Activated CD4-positive, alpha-beta T cell treated with anti-CD3 and anti-CD28 coated beads, Interleukin-2, amount 10 ng/mL, durations not matched to agents 24 days and 14 days (primary cell): ENCODE measurements at regions not wholly inside any gene's neighbourhood (a gene's known extent, or its start where the extent isn't known, plus 50 kb on each side); places are given as distances from the start of the nearest gene placed in this dataset.
"Not testable (repeated sequence)": the region's sequence is repeated elsewhere in the genome, so short reads cannot be mapped to it uniquely, and the experiment has no call there.

Experiments used
- DNase-seq: peaks from one replicate; pipeline ENCODE4 v3.0.0; 2022
- H3K27ac Mint-ChIP-seq: one replicate; pipeline ENCODE4 v1.8.0; 2022; ENCODE audit warnings: mild to moderate bottlenecking, mixed read lengths
- H3K27me3 Mint-ChIP-seq: one replicate; pipeline ENCODE4 v1.8.0; 2022; ENCODE audit warnings: mixed read lengths
- H3K36me3 Mint-ChIP-seq: one replicate; pipeline ENCODE4 v1.8.0; 2022; ENCODE audit warnings: low read depth, mild to moderate bottlenecking, mixed read lengths
- H3K4me1 Mint-ChIP-seq: one replicate; pipeline ENCODE4 v1.8.0; 2021; ENCODE audit warnings: mixed read lengths
- H3K4me3 Mint-ChIP-seq: one replicate; pipeline ENCODE4 v1.8.0; 2022; ENCODE audit warnings: mild to moderate bottlenecking, moderate library complexity, mixed read lengths
- H3K9me3 Mint-ChIP-seq: one replicate; pipeline ENCODE4 v1.8.0; 2021; ENCODE audit warnings: mixed read lengths
- intact Hi-C: fragments of 100-400 bp; cut with micrococcal nuclease; formaldehyde crosslinking; loops from one replicate; pipeline ENCODE4 v1.15.1; 2023

GRCh38 chr18:41631723-41632285 is 323.2 kb upstream of the PIK3C3 start:
- H3K36me3 Mint-ChIP-seq, H3K27ac Mint-ChIP-seq, DNase-seq, H3K9me3 Mint-ChIP-seq, H3K4me1 Mint-ChIP-seq, H3K27me3 Mint-ChIP-seq, H3K4me3 Mint-ChIP-seq, intact Hi-C loops: not testable (repeated sequence)

DNA sequence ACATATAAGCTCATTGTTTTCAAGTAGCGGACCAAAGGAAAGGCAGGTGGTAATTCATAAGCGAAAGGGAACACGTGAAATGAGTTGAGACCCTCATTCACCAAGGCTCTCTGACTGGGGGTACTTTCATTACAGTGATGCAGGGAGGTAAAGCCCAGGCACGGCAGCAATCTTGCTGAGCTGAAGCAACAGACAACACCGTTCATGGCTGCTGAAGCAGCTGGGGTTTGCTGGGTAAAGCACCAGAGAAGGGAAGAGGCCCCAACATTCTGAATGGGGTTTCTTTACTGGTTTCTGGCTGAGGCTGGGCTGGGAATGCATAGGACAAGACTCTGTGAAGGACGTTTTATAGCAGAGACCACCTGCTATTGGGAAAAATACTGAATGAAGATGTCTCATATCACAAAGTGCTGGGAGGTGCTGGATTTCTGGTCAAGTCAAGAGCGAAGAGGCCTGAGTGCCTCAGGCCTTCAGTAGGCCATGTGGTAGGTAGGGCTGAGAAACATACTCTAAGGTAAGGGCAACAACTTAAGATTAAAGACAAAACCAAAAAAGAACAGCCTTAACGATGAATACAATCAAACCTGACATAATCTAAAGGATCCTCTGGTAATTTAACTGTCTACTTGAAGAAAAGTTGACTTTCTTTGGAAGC is 324.7 kb upstream of the PIK3C3 start:
- no peaks in the 10 kb centered on the region for H3K4me1 Mint-ChIP-seq
- intact Hi-C loops: no loop called here
- H3K36me3 Mint-ChIP-seq: no peaks in the 10 kb centered on the region
- DNase-seq: no peak
- no peak overlapping the region for H3K27ac Mint-ChIP-seq
- H3K4me3 Mint-ChIP-seq: no peak overlapping the region
- H3K9me3 Mint-ChIP-seq: peaks cover 3% of the 10 kb centered on the region
- no peaks in the 10 kb centered on the region for H3K27me3 Mint-ChIP-seq

- Mint-ChIP-seq H3K4me3 (no peak overlapping the region), H3K36me3 (no peaks in the 10 kb centered on the region), H3K4me1 (no peaks in the 10 kb centered on the region), H3K27ac (no peak overlapping the region), H3K9me3 (no peaks in the 10 kb centered on the region), H3K27me3 (no peaks in the 10 kb centered on the region)
- intact Hi-C loops: no loop called here
- no peak for DNase-seq
These were observed 330.6 kb upstream of the PIK3C3 start for GRCh38 chr18:41624460-41624859.

- Mint-ChIP-seq H3K27me3 (no peaks in the 10 kb centered on the region), H3K4me1 (no peaks in the 10 kb centered on the region), H3K27ac (no peak overlapping the region), H3K4me3 (no peak overlapping the region), H3K9me3 (no peaks in the 10 kb centered on the region), H3K36me3 (no peaks in the 10 kb centered on the region)
- intact Hi-C loops: no loop called here
- DNase-seq: no peak
These were observed 333.9 kb upstream of the PIK3C3 start for GRCh38 chr18:41621177-41621576.

GRCh38 chr18:41618147-41618546 is 336.9 kb upstream of the PIK3C3 start:
- H3K4me3 Mint-ChIP-seq: no peak overlapping the region
- intact Hi-C loops: no loop called here
- H3K27me3 Mint-ChIP-seq: no peaks in the 10 kb centered on the region
- DNase-seq: no peak
- H3K4me1 Mint-ChIP-seq: no peaks in the 10 kb centered on the region
- peaks cover 3% of the 10 kb centered on the region for H3K9me3 Mint-ChIP-seq
- H3K27ac Mint-ChIP-seq: no peak overlapping the region
- no peaks in the 10 kb centered on the region for H3K36me3 Mint-ChIP-seq

GRCh38 chr18:41617647-41618046 is 337.4 kb upstream of the PIK3C3 start:
- H3K27ac Mint-ChIP-seq: no peak overlapping the region
- H3K27me3 Mint-ChIP-seq: no peaks in the 10 kb centered on the region
- intact Hi-C loops: no loop called here
- no peaks in the 10 kb centered on the region for H3K36me3 Mint-ChIP-seq
- H3K9me3 Mint-ChIP-seq: peaks cover 3% of the 10 kb centered on the region
- H3K4me1 Mint-ChIP-seq: no peaks in the 10 kb centered on the region
- DNase-seq: no peak
- H3K4me3 Mint-ChIP-seq: no peak overlapping the region

DNA sequence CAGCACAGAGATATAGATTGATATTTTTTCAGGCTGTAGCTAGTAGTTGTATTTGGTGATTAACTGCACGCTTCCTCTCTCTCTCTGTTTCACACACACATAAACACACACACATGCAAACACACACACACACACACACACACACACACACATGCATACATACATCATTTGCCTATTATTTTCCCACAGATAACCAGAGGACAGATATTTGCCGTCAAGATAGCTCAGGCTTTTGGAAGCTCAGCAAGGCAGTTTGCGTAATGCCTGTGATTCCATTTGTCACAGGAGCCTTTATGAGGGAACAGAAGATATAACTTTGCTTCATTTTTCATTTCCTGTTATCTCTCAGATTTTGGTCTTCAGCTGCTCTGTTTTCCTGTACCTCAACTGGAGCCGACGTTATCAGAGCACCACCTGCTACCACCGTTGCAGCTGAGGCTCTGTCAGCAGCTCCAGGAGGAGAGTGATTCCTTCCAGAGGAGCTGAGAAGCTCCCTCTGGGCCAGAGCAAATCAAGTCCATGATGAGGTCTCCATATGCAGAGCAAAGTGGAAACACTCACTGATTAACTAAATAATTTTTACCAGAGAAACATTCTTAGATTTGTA is 341.9 kb upstream of the PIK3C3 start:
- no peak for DNase-seq
- intact Hi-C loops: no loop called here
- no peaks in the 10 kb centered on the region for H3K27me3 Mint-ChIP-seq

DNA sequence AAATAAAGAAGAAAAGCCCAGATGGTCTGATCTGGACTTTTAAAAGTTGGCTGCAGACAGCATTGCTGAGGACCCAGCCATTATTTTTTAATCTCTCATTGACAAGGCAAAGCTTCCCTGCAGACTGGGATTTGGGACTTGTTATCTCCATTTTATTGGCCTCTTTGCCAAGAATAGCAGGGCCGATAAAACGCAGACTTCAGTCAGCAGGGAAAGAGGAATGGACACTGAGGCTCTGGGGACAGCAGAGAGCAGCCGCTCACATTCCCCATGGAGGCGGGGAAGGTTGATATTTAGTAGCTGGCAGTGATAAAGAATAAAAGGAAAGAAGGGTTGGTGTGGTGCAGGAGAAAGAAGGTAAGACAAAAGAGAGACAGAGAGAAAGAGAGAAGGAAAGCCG is 350.1 kb upstream of the PIK3C3 start:
- Mint-ChIP-seq H3K4me1 (no peaks in the 10 kb centered on the region), H3K27ac (no peak overlapping the region), H3K9me3 (peaks cover 9% of the 10 kb centered on the region), H3K36me3 (no peaks in the 10 kb centered on the region), H3K27me3 (no peaks in the 10 kb centered on the region), H3K4me3 (no peak overlapping the region)
- intact Hi-C loops: no loop called here
- DNase-seq: no peak

More for the DNA sequence above, 341.9 kb upstream of the PIK3C3 start:
- Mint-ChIP-seq H3K36me3 (no peaks in the 10 kb centered on the region), H3K4me1 (no peaks in the 10 kb centered on the region), H3K4me3 (no peak overlapping the region), H3K27ac (no peak overlapping the region), H3K9me3 (peaks cover 12% of the 10 kb centered on the region)

DNA sequence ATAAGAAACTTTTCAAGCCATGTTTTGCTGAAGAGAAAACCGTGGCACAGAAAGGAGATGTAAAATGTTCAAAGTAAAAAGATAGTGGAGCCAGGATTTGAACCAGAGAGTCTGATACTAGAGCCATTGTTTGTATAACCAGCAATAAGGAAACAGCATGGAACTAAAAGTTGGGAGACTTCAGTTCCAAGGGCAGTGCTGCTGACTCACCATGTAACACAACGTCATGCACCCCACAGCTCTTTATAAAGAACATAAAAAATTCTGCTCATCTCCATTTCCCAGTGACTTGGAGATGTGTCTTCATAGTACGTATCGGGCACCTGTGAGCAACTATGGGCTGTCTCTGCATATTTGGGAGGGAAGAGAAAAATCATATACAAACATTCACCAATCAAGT is 353.0 kb upstream of the PIK3C3 start:
- H3K27ac Mint-ChIP-seq: no peak overlapping the region
- H3K4me1 Mint-ChIP-seq: no peaks in the 10 kb centered on the region
- no peak overlapping the region for H3K4me3 Mint-ChIP-seq
- DNase-seq: no peak
- H3K36me3 Mint-ChIP-seq: no peaks in the 10 kb centered on the region
- intact Hi-C loops: no loop called here
- H3K27me3 Mint-ChIP-seq: no peaks in the 10 kb centered on the region
- no peaks in the 10 kb centered on the region for H3K9me3 Mint-ChIP-seq

DNA sequence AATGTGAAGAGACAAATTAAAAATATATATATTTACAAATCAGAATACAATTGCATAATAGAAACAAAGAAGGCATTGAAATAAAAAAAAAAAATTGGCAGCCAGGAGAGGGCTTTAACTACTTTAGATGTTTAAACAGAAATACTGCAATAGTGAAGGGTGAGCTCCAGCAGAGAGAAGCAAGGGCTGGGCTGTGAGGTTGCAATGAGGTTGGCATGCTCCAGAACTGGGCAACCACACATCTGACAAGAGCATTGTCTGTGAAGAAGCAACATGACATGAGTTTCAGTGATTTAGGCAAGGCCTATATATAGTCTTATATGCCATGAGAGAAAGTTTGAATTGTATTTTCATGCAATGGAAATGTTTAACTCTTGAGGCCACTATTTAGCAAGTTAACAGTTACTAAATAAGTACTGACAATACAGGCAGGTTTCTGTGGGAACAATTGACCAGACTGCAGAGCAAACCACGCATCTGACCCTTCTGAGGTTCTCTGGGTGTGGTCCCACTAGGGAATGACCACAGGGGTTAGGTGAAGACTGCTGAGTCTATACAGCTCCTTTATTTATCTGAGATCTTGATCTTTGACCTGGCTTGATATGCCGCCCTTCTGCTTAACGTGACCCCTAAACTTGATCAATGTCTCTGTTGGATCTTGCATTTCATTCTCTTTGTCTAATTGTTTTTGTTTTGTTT is 354.2 kb upstream of the PIK3C3 start:
- no peaks in the 10 kb centered on the region for H3K9me3 Mint-ChIP-seq
- H3K4me3 Mint-ChIP-seq: no peak overlapping the region
- intact Hi-C loops: no loop called here
- no peak overlapping the region for H3K27ac Mint-ChIP-seq
- no peaks in the 10 kb centered on the region for H3K36me3 Mint-ChIP-seq
- no peaks in the 10 kb centered on the region for H3K27me3 Mint-ChIP-seq
- no peaks in the 10 kb centered on the region for H3K4me1 Mint-ChIP-seq
- no peak for DNase-seq

GRCh38 chr18:41599466-41599865 is 355.6 kb upstream of the PIK3C3 start:
- H3K4me1 Mint-ChIP-seq: no peaks in the 10 kb centered on the region
- no peak for DNase-seq
- H3K27ac Mint-ChIP-seq: no peak overlapping the region
- no peak overlapping the region for H3K4me3 Mint-ChIP-seq
- H3K36me3 Mint-ChIP-seq: no peaks in the 10 kb centered on the region
- H3K27me3 Mint-ChIP-seq: no peaks in the 10 kb centered on the region
- H3K9me3 Mint-ChIP-seq: no peaks in the 10 kb centered on the region
- intact Hi-C loops: no loop called here

GRCh38 chr18:41594582-41594981 is 360.5 kb upstream of the PIK3C3 start:
- Mint-ChIP-seq H3K27me3 (no peaks in the 10 kb centered on the region), H3K4me3 (no peak overlapping the region), H3K27ac (no peak overlapping the region), H3K9me3 (no peaks in the 10 kb centered on the region), H3K36me3 (no peaks in the 10 kb centered on the region), H3K4me1 (no peaks in the 10 kb centered on the region)
- no peak for DNase-seq
- intact Hi-C loops: no loop called here

DNA sequence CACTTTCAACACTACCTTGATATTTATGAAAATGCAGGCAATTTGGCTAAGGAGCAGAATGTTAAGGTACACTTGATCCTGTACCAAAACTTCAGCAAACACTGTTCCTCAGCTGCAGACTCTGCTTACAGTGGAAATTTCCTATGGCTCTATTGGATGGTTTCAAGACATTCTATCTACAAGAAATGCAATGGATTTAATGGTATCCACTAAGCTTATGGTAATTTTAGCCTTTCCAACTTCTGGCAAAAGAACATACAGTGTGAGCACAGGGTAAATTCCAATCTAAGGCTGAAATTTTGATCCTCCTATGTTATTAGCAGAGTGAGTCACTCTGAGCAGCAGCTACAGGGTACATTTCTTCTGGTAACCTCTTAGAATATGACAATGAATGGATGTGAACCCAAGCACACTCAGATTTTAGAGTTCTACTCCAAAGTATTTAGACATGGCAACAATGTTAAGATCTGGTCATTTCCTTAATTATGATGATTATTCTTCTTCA is 361.8 kb upstream of the PIK3C3 start:
- Mint-ChIP-seq H3K9me3 (no peaks in the 10 kb centered on the region), H3K4me3 (no peak overlapping the region), H3K27ac (no peak overlapping the region), H3K36me3 (no peaks in the 10 kb centered on the region), H3K4me1 (no peaks in the 10 kb centered on the region), H3K27me3 (no peaks in the 10 kb centered on the region)
- no peak for DNase-seq
- intact Hi-C loops: no loop called here

DNA sequence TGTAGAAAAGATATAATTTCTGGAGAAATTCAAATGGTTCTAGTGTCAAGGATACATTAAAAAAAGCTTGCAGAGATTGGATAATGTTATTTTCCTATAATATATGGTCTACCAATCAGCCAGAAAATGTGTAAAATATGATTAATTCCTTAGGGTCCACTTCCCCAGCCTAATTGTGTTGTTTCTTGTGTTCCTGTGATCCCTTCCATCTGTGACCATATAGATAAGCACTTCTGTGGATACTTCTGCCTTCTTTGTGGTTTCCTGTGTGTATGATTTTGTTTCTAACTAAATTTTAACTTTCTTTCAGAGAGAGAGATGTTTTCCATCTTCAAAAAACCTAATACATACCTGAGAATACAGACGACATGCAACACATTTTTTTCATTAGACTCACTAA is 367.1 kb upstream of the PIK3C3 start:
- Mint-ChIP-seq H3K4me1 (no peaks in the 10 kb centered on the region), H3K4me3 (no peak overlapping the region), H3K27ac (no peak overlapping the region), H3K27me3 (no peaks in the 10 kb centered on the region), H3K36me3 (no peaks in the 10 kb centered on the region), H3K9me3 (no peaks in the 10 kb centered on the region)
- intact Hi-C loops: no loop called here
- no peak for DNase-seq
